DND-41 (cell line): ENCODE measurements at regions not wholly inside any gene's neighbourhood (a gene's known extent, or its start where the extent isn't known, plus 50 kb on each side); places are given as distances from the start of the nearest gene placed in this dataset.

ENCODE experiments used
- ATAC-seq: fragments of 200-7000 bp; cut with Tn5 transposase; 3 replicates; pipeline ENCODE4 v1.9.1; 2021; ENCODE audit warnings: low read depth; ENCODE audit not compliant: insufficient read depth
- DNase-seq: peaks from one replicate; pipeline ENCODE4 v3.0.0-alpha.2; 2020
- H2AFZ ChIP-seq: 2 replicates; pipeline ENCODE4 v1.6.0; 2012; ENCODE audit warnings: low read depth, low read length
- H3K27ac ChIP-seq: 2 replicates; pipeline ENCODE4 v1.5.1; 2012; ENCODE audit warnings: low read length, inconsistent platforms
- H3K27me3 ChIP-seq: fragments of 200-600 bp; sonication (generic); 2 replicates; pipeline ENCODE4 v1.6.0; 2012; ENCODE audit warnings: low read length, mild to moderate bottlenecking, inconsistent platforms; ENCODE audit not compliant: insufficient read depth, poor library complexity
- H3K36me3 ChIP-seq: 2 replicates; pipeline ENCODE4 v1.5.1; 2012; ENCODE audit warnings: low read length, inconsistent platforms; ENCODE audit not compliant: insufficient read depth
- H3K4me1 ChIP-seq: 2 replicates; pipeline ENCODE4 v1.5.1; 2012; ENCODE audit warnings: mild to moderate bottlenecking, low read length; ENCODE audit not compliant: insufficient read depth
- H3K4me2 ChIP-seq: 2 replicates; pipeline ENCODE4 v1.6.0; 2012; ENCODE audit warnings: mild to moderate bottlenecking, moderate library complexity, low read length, inconsistent platforms; ENCODE audit not compliant: insufficient read depth
- H3K4me3 ChIP-seq, 2 experiments: fragments of 200-600 bp in 1 of 2; shearing (Covaris generic) in 1 of 2; 2 replicates each; pipeline ENCODE4 v1.5.1; 2012 to 2016; ENCODE audit warnings: inconsistent platforms in 2 of 2, low read length in 2 of 2, mild to moderate bottlenecking in 2 of 2, low read depth in 1 of 2, moderate library complexity in 1 of 2
- H3K79me2 ChIP-seq: 2 replicates; pipeline ENCODE4 v1.6.0; 2012; ENCODE audit warnings: low read length, inconsistent platforms; ENCODE audit not compliant: insufficient read depth
- H3K9ac ChIP-seq: 2 replicates; pipeline ENCODE4 v1.6.0; 2012; ENCODE audit warnings: low read depth, mild to moderate bottlenecking, inconsistent platforms, low read length, moderate library complexity
- H3K9me3 ChIP-seq: 2 replicates; pipeline ENCODE4 v1.5.1; 2012; ENCODE audit warnings: low read length, moderate library complexity, mild to moderate bottlenecking, inconsistent platforms; ENCODE audit not compliant: insufficient read depth, severe bottlenecking
- H4K20me1 ChIP-seq: 2 replicates; pipeline ENCODE4 v1.6.0; 2012; ENCODE audit warnings: low read length; ENCODE audit not compliant: insufficient read depth
- EZH2 ChIP-seq: IDR thresholded peaks from 3 replicates; pipeline ENCODE4 v1.6.1; 2012; ENCODE audit warnings: borderline replicate concordance, low read depth, mild to moderate bottlenecking, moderate library complexity, low read length, inconsistent platforms; ENCODE audit not compliant: severe bottlenecking
- TF ChIP-seq, protein P1 (sequence below): IDR thresholded peaks from 2 replicates; pipeline ENCODE4 v1.5.1; 2012; ENCODE audit warnings: borderline replicate concordance, low read length, moderate library complexity, mild to moderate bottlenecking; ENCODE audit not compliant: poor library complexity, severe bottlenecking; ENCODE audit errors: extremely low read depth

GRCh38 chr3:124053871-124054270 lies 61.9 kb upstream of the ROPN1 start:
- no peak for ATAC-seq
- TF ChIP-seq, protein P1, sequence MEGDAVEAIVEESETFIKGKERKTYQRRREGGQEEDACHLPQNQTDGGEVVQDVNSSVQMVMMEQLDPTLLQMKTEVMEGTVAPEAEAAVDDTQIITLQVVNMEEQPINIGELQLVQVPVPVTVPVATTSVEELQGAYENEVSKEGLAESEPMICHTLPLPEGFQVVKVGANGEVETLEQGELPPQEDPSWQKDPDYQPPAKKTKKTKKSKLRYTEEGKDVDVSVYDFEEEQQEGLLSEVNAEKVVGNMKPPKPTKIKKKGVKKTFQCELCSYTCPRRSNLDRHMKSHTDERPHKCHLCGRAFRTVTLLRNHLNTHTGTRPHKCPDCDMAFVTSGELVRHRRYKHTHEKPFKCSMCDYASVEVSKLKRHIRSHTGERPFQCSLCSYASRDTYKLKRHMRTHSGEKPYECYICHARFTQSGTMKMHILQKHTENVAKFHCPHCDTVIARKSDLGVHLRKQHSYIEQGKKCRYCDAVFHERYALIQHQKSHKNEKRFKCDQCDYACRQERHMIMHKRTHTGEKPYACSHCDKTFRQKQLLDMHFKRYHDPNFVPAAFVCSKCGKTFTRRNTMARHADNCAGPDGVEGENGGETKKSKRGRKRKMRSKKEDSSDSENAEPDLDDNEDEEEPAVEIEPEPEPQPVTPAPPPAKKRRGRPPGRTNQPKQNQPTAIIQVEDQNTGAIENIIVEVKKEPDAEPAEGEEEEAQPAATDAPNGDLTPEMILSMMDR, result no peak
- TF ChIP-seq EZH2, result no peak
- H3K4me2 ChIP-seq, result no peak overlapping the region

GRCh38 chr3:124056846-124057245 lies 64.9 kb upstream of the ROPN1 start:
- Histone ChIP-seq H3K9me3 (no peaks in the 10 kb centered on the region), H3K4me2 (no peak overlapping the region), H4K20me1 (no peaks in the 10 kb centered on the region; the same call in 1 of the 2 replicates), H3K79me2 (no peaks in the 10 kb centered on the region), H3K27ac (no peak overlapping the region), H3K9ac (no peak overlapping the region), H3K4me1 (no peaks in the 10 kb centered on the region), H3K27me3 (peaks cover 3% of the 10 kb centered on the region), H3K4me3 (no peak overlapping the region), H3K36me3 (no peaks in the 10 kb centered on the region), H2AFZ (no peak overlapping the region)
- TF ChIP-seq EZH2, result no peak
- TF ChIP-seq, protein P1, result no peak
- DNase-seq (no peak), ATAC-seq (no peak)

More at GRCh38 chr3:124053871-124054270, 61.9 kb upstream of the ROPN1 start:
- Histone ChIP-seq H3K4me1 (no peaks in the 10 kb centered on the region), H3K27me3 (peaks cover 3% of the 10 kb centered on the region), H3K27ac (no peak overlapping the region), H3K9me3 (no peaks in the 10 kb centered on the region), H3K4me3 (no peak overlapping the region), H3K9ac (no peak overlapping the region), H2AFZ (no peak overlapping the region), H3K79me2 (no peaks in the 10 kb centered on the region), H3K36me3 (no peaks in the 10 kb centered on the region), H4K20me1 (no peaks in the 10 kb centered on the region)
- DNase-seq, result no peak

GRCh38 chr3:124057420-124057819 lies 65.5 kb upstream of the ROPN1 start:
- Histone ChIP-seq H3K27me3 (peaks cover 6% of the 10 kb centered on the region), H3K36me3 (no peaks in the 10 kb centered on the region), H3K9ac (no peak overlapping the region), H3K27ac (no peak overlapping the region), H3K79me2 (no peaks in the 10 kb centered on the region), H3K4me3 (no peak overlapping the region), H3K4me1 (no peaks in the 10 kb centered on the region), H3K4me2 (no peak overlapping the region), H3K9me3 (no peaks in the 10 kb centered on the region), H4K20me1 (no peaks in the 10 kb centered on the region; the same call in 1 of the 2 replicates), H2AFZ (no peak overlapping the region)
- no peak for ATAC-seq
- TF ChIP-seq, protein P1, result no peak
- no peak for TF ChIP-seq EZH2
- DNase-seq, result no peak

DNA sequence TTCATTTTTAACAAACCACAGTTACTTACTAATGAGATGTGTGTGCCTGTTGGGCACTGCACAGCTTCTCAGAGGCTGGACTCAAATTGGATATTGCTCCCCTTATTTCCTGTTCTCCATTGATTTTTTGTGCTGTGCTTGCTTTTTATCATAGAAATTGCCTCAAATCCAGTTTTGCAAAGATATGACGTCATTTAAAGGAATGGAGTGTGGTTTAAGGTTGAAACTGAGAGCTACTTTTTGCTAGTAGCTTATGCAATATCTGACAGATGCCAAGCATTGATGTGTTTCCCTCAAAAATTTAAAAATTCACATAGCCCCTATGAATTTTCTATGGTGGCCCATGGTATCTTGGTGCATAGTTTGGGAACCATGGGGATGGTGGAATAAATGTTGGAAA lies 67.7 kb upstream of the ROPN1 start:
- H3K4me2 ChIP-seq, result no peak overlapping the region
- H3K4me1 ChIP-seq, result no peaks in the 10 kb centered on the region
- TF ChIP-seq, protein P1, result no peak
- TF ChIP-seq EZH2, result no peak
- H3K27me3 ChIP-seq, result peaks cover 21% of the 10 kb centered on the region
- no peaks in the 10 kb centered on the region; the same call in 1 of the 2 replicates for H4K20me1 ChIP-seq
- DNase-seq, result no peak
- H3K36me3 ChIP-seq, result no peaks in the 10 kb centered on the region
- no peaks in the 10 kb centered on the region for H3K9me3 ChIP-seq
- no peak overlapping the region for H2AFZ ChIP-seq
- no peaks in the 10 kb centered on the region for H3K79me2 ChIP-seq
- H3K9ac ChIP-seq, result no peak overlapping the region
- no peak overlapping the region for H3K27ac ChIP-seq
- no peak overlapping the region for H3K4me3 ChIP-seq
- ATAC-seq, result no peak
